ENCODE measurements at regions not wholly inside any gene's neighbourhood (a gene's known extent, or its start where the extent isn't known, plus 50 kb on each side); places are given as distances from the start of the nearest gene placed in this dataset.

- ChIA-PET CTCF (no interaction called here), POLR2A (no interaction called here)
- Histone ChIP-seq H3K4me3 (ENCODE audit: control insufficient read depth in 1 of 7, extremely low read depth in 1 of 7, insufficient read depth in 4 of 7, low read depth in 2 of 7, low read length in 6 of 7) (no peak overlapping the region), H3K9me3 (ENCODE audit: control extremely low read depth in 1 of 5, control insufficient read depth in 4 of 5, insufficient read depth in 2 of 5, low read depth in 1 of 5, low read length in 4 of 5) (peaks cover 0 to 3% (median 0%) of the 10 kb centered on the region in 5 experiments), H3K27me3 (replicated peaks in 2 of 5; ENCODE audit: control insufficient read depth in 4 of 5, insufficient read depth in 5 of 5, low read length in 4 of 5) (peaks cover 0 to 2% (median 0%) of the 10 kb centered on the region in 5 experiments), H3K27ac (ENCODE audit: insufficient read depth in 1 of 2, low read depth in 1 of 2, low read length in 2 of 2, poor library complexity in 1 of 2, severe bottlenecking in 2 of 2) (no peak overlapping the region), H3K4me1 (ENCODE audit: control extremely low read depth in 1 of 4, control insufficient read depth in 4 of 4, insufficient read depth in 4 of 4, low read length in 3 of 4) (no peaks in the 10 kb centered on the region), H3K36me3 (ENCODE audit: control insufficient read depth in 4 of 4, insufficient read depth in 4 of 4, low read length in 3 of 4) (no peaks in the 10 kb centered on the region)
- WGBS (ENCODE audit: insufficient coverage) = 91% methylated on average over 5 of the region's 5 CpGs
- no peak for DNase-seq
These were observed 128.7 kb upstream of the TSHZ2 start for GRCh38 chr20:52843425-52843824.

DNA sequence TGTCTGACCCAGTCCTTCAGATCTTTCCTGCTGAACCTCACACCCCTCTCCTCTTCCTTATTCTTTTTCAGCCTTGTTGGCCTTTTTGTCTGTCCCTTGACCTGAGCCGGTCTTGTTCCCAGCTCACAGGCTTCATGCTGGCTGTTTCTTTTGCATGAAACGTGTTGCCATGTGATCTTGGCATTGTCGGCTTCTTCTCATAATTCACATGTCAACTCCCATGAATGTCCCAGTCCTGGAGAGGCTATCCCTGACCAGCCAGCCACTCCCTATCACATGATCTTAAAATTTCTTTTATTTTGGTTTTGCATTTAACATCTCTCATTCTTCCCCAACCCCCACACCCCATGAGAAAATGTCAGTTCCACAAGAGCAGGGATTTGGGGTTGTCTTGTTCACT lies 131.2 kb upstream of the TSHZ2 start:
- H3K27ac ChIP-seq (ENCODE audit: insufficient read depth in 1 of 2, low read depth in 1 of 2, low read length in 2 of 2, poor library complexity in 1 of 2, severe bottlenecking in 2 of 2) = no peak overlapping the region
- CTCF ChIA-PET = no interaction called here
- no peak for DNase-seq
- H3K4me3 ChIP-seq (ENCODE audit: control insufficient read depth in 1 of 7, extremely low read depth in 1 of 7, insufficient read depth in 4 of 7, low read depth in 2 of 7, low read length in 6 of 7) = no peak overlapping the region
- no peaks in the 10 kb centered on the region for H3K36me3 ChIP-seq (ENCODE audit: control insufficient read depth in 4 of 4, insufficient read depth in 4 of 4, low read length in 3 of 4)
- peaks cover 0 to 2% (median 0%) of the 10 kb centered on the region in 5 experiments for H3K27me3 ChIP-seq (replicated peaks in 2 of 5; ENCODE audit: control insufficient read depth in 4 of 5, insufficient read depth in 5 of 5, low read length in 4 of 5)
- peaks cover 0 to 3% (median 0%) of the 10 kb centered on the region in 5 experiments for H3K9me3 ChIP-seq (ENCODE audit: control extremely low read depth in 1 of 5, control insufficient read depth in 4 of 5, insufficient read depth in 2 of 5, low read depth in 1 of 5, low read length in 4 of 5)
- no peaks in the 10 kb centered on the region for H3K4me1 ChIP-seq (ENCODE audit: control extremely low read depth in 1 of 4, control insufficient read depth in 4 of 4, insufficient read depth in 4 of 4, low read length in 3 of 4)
- 89% methylated on average over 3 of the region's 3 CpGs for WGBS (ENCODE audit: insufficient coverage)
- POLR2A ChIA-PET = no interaction called here

DNA sequence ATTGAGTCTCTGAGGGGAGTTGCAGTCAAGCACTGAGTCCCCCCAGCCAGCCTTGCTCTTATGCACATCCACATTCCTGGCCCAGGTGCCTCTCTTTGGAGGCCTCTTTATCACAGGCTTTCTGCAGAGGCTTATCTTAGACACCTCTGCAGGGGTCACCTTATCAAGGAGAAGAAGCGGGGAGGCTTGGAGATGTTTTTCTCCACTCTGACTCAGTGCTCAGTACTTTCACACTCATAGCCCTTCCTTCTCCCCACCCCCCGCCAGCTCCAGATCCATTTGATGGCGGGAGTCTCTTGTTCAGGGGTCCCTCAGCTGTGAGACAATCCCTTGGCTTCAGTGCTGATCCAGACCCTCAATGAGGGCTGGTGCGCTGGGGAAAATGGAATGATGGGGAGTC lies 132.1 kb upstream of the TSHZ2 start:
- no peak for DNase-seq
- no peak overlapping the region for H3K4me3 ChIP-seq (ENCODE audit: control insufficient read depth in 1 of 7, extremely low read depth in 1 of 7, insufficient read depth in 4 of 7, low read depth in 2 of 7, low read length in 6 of 7)
- CTCF ChIA-PET = no interaction called here
- H3K27me3 ChIP-seq (replicated peaks in 2 of 5; ENCODE audit: control insufficient read depth in 4 of 5, insufficient read depth in 5 of 5, low read length in 4 of 5) = peaks cover 0 to 2% (median 0%) of the 10 kb centered on the region in 5 experiments
- H3K4me1 ChIP-seq (ENCODE audit: control extremely low read depth in 1 of 4, control insufficient read depth in 4 of 4, insufficient read depth in 4 of 4, low read length in 3 of 4) = no peaks in the 10 kb centered on the region
- WGBS (ENCODE audit: insufficient coverage) = 100% methylated on average over 2 of the region's 4 CpGs
- H3K27ac ChIP-seq (ENCODE audit: insufficient read depth in 1 of 2, low read depth in 1 of 2, low read length in 2 of 2, poor library complexity in 1 of 2, severe bottlenecking in 2 of 2) = no peak overlapping the region
- no peaks in the 10 kb centered on the region for H3K36me3 ChIP-seq (ENCODE audit: control insufficient read depth in 4 of 4, insufficient read depth in 4 of 4, low read length in 3 of 4)
- peaks cover 0 to 3% (median 0%) of the 10 kb centered on the region in 5 experiments for H3K9me3 ChIP-seq (ENCODE audit: control extremely low read depth in 1 of 5, control insufficient read depth in 4 of 5, insufficient read depth in 2 of 5, low read depth in 1 of 5, low read length in 4 of 5)
- POLR2A ChIA-PET = interaction anchor here (0.6 kb wide), 1 partner anchor 1266 kb away, joined by 4 read pairs; no protein-coding TSS in a partner anchor

DNA sequence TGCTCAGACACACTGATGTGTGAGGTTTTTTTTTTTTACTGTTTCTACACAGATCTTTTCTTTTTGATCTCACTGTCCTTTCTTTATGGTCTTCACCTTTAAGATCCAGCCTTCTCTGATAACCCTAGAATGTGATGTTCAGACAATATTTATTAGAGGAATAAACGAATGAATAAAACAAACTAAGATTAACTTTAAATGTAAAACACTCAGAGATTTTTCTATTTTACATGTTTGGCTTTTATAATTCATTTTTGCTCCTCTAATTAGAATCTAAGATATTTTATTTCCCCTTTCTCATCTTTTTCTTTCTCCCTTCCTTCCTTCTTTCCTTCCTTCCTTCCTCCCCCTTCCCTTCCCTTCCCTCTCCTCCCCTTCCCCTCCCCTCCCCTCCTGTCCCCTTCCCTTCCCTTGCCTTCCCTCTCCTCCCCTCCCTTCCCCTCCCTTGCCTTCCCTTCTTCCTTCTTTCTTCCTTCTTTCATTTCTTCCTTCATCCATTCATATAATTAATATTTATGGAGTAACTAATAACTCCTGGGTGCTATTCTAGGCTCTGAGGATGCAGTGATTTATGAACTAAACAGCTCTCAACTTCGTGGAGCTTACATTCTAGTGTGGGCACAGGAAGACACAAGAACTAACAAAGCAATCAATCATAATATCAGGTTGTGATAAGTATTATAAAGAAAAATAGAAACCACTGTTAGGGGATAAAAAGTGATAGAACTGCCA lies 133.5 kb upstream of the TSHZ2 start:
- WGBS (ENCODE audit: insufficient coverage) = no CpG with 5 or more reads among the region's 2 CpGs
- no peaks in the 10 kb centered on the region for H3K36me3 ChIP-seq (ENCODE audit: control insufficient read depth in 4 of 4, insufficient read depth in 4 of 4, low read length in 3 of 4)
- peaks cover 0 to 2% (median 0%) of the 10 kb centered on the region in 5 experiments for H3K27me3 ChIP-seq (replicated peaks in 2 of 5; ENCODE audit: control insufficient read depth in 4 of 5, insufficient read depth in 5 of 5, low read length in 4 of 5)
- DNase-seq = no peak
- POLR2A ChIA-PET = no interaction called here
- H3K9me3 ChIP-seq (ENCODE audit: control extremely low read depth in 1 of 5, control insufficient read depth in 4 of 5, insufficient read depth in 2 of 5, low read depth in 1 of 5, low read length in 4 of 5) = peaks cover 0 to 3% (median 0%) of the 10 kb centered on the region in 5 experiments
- H3K27ac ChIP-seq (ENCODE audit: insufficient read depth in 1 of 2, low read depth in 1 of 2, low read length in 2 of 2, poor library complexity in 1 of 2, severe bottlenecking in 2 of 2) = no peak overlapping the region
- CTCF ChIA-PET = no interaction called here
- H3K4me1 ChIP-seq (ENCODE audit: control extremely low read depth in 1 of 4, control insufficient read depth in 4 of 4, insufficient read depth in 4 of 4, low read length in 3 of 4) = no peaks in the 10 kb centered on the region
- H3K4me3 ChIP-seq (ENCODE audit: control insufficient read depth in 1 of 7, extremely low read depth in 1 of 7, insufficient read depth in 4 of 7, low read depth in 2 of 7, low read length in 6 of 7) = no peak overlapping the region

GRCh38 chr20:52837378-52837777 lies 134.8 kb upstream of the TSHZ2 start:
- no peaks in the 10 kb centered on the region for H3K27me3 ChIP-seq (replicated peaks in 2 of 5; ENCODE audit: control insufficient read depth in 4 of 5, insufficient read depth in 5 of 5, low read length in 4 of 5)
- no peak overlapping the region for H3K4me3 ChIP-seq (ENCODE audit: control insufficient read depth in 1 of 7, extremely low read depth in 1 of 7, insufficient read depth in 4 of 7, low read depth in 2 of 7, low read length in 6 of 7)
- POLR2A ChIA-PET = no interaction called here
- no peaks in the 10 kb centered on the region for H3K36me3 ChIP-seq (ENCODE audit: control insufficient read depth in 4 of 4, insufficient read depth in 4 of 4, low read length in 3 of 4)
- CTCF ChIA-PET = interaction anchor here (0.7 kb wide), 1 partner anchor 458 kb away, joined by 4 read pairs; no protein-coding TSS in a partner anchor
- no peak for DNase-seq
- H3K27ac ChIP-seq (ENCODE audit: insufficient read depth in 1 of 2, low read depth in 1 of 2, low read length in 2 of 2, poor library complexity in 1 of 2, severe bottlenecking in 2 of 2) = no peak overlapping the region
- H3K9me3 ChIP-seq (ENCODE audit: control extremely low read depth in 1 of 5, control insufficient read depth in 4 of 5, insufficient read depth in 2 of 5, low read depth in 1 of 5, low read length in 4 of 5) = peaks cover 0 to 3% (median 0%) of the 10 kb centered on the region in 5 experiments
- H3K4me1 ChIP-seq (ENCODE audit: control extremely low read depth in 1 of 4, control insufficient read depth in 4 of 4, insufficient read depth in 4 of 4, low read length in 3 of 4) = no peaks in the 10 kb centered on the region
- WGBS (ENCODE audit: insufficient coverage) = 68% methylated on average over 3 of the region's 4 CpGs

DNA sequence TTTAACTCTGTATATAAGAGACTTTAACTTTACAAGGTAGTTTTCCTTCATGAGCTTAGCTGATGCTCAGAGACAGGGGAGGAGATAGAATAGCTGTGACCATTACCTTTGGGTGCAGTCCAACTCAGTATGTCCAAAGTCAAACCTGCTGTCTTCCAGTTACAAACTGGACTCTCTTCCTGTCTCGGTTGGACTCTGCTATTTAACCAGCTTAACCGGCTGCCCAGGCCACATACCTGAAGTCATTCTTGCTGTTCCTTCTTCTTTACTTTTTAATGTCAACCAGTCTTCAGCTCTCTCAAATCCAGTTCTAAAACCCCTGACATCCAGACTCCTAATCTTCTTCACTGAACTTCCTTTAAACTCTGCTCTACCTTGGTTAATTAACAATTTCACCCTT lies 138.3 kb upstream of the TSHZ2 start:
- no peaks in the 10 kb centered on the region for H3K27me3 ChIP-seq (replicated peaks in 2 of 5; ENCODE audit: control insufficient read depth in 4 of 5, insufficient read depth in 5 of 5, low read length in 4 of 5)
- no peak for DNase-seq
- CTCF ChIA-PET = no interaction called here
- no peaks in the 10 kb centered on the region for H3K36me3 ChIP-seq (ENCODE audit: control insufficient read depth in 4 of 4, insufficient read depth in 4 of 4, low read length in 3 of 4)
- no peaks in the 10 kb centered on the region for H3K4me1 ChIP-seq (ENCODE audit: control extremely low read depth in 1 of 4, control insufficient read depth in 4 of 4, insufficient read depth in 4 of 4, low read length in 3 of 4)
- 100% methylated on average over 2 of the region's 2 CpGs for WGBS (ENCODE audit: insufficient coverage)
- POLR2A ChIA-PET = no interaction called here
- H3K4me3 ChIP-seq (ENCODE audit: control insufficient read depth in 1 of 7, extremely low read depth in 1 of 7, insufficient read depth in 4 of 7, low read depth in 2 of 7, low read length in 6 of 7) = no peak overlapping the region
- peaks cover 0 to 4% (median 0%) of the 10 kb centered on the region in 5 experiments for H3K9me3 ChIP-seq (ENCODE audit: control extremely low read depth in 1 of 5, control insufficient read depth in 4 of 5, insufficient read depth in 2 of 5, low read depth in 1 of 5, low read length in 4 of 5)
- no peak overlapping the region for H3K27ac ChIP-seq (ENCODE audit: insufficient read depth in 1 of 2, low read depth in 1 of 2, low read length in 2 of 2, poor library complexity in 1 of 2, severe bottlenecking in 2 of 2)

DNA sequence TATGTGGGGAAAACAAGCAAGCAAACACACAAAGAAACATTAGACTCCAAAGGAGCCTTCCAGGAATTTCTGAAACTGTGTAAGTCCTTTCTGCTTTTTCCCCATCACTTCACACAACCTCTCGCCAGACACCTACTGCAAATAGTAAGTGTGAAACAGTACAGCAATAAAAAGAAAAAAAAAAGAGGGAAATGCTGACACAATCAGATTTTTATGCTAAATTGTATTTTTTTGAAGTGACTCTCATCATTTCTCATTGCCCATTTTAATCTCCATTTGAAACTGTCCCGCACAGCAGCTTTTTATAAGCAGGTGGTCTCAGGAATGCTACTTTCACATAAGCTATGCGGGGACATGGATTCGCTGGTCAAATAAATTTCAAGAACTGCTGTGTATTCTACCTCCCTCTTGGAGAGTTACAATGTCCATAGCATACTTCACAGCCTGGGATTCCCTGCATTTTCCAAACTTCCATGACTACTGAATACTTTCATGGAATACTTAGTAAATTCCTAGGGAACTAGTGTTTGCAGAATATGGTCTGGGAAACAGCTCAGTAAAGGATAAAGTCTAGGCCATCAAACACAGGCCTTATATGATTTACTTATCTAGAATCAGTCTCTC lies 139.9 kb upstream of the TSHZ2 start:
- 93% methylated on average over 2 of the region's 4 CpGs for WGBS (ENCODE audit: insufficient coverage)

More for the DNA sequence above, 139.9 kb upstream of the TSHZ2 start:
- Histone ChIP-seq H3K27me3 (replicated peaks in 2 of 5; ENCODE audit: control insufficient read depth in 4 of 5, insufficient read depth in 5 of 5, low read length in 4 of 5) (no peaks in the 10 kb centered on the region), H3K27ac (ENCODE audit: insufficient read depth in 1 of 2, low read depth in 1 of 2, low read length in 2 of 2, poor library complexity in 1 of 2, severe bottlenecking in 2 of 2) (no peak overlapping the region), H3K4me1 (ENCODE audit: control extremely low read depth in 1 of 4, control insufficient read depth in 4 of 4, insufficient read depth in 4 of 4, low read length in 3 of 4) (no peaks in the 10 kb centered on the region), H3K4me3 (ENCODE audit: control insufficient read depth in 1 of 7, extremely low read depth in 1 of 7, insufficient read depth in 4 of 7, low read depth in 2 of 7, low read length in 6 of 7) (no peak overlapping the region), H3K36me3 (ENCODE audit: control insufficient read depth in 4 of 4, insufficient read depth in 4 of 4, low read length in 3 of 4) (no peaks in the 10 kb centered on the region), H3K9me3 (ENCODE audit: control extremely low read depth in 1 of 5, control insufficient read depth in 4 of 5, insufficient read depth in 2 of 5, low read depth in 1 of 5, low read length in 4 of 5) (peaks cover 0 to 4% (median 0%) of the 10 kb centered on the region in 5 experiments)
- POLR2A ChIA-PET = no interaction called here
- CTCF ChIA-PET = no interaction called here
- no peak for DNase-seq
